K562 (cell line): ENCODE measurements at regions not wholly inside any gene's neighbourhood (a gene's known extent, or its start where the extent isn't known, plus 50 kb on each side); places are given as distances from the start of the nearest gene placed in this dataset.

ENCODE experiments used
- CC2D1A ChIP-seq: fragments of 450-650 bp; IDR thresholded peaks from 2 replicates; pipeline ENCODE4 v1.6.1; 2017; ENCODE audit warnings: mild to moderate bottlenecking
- CHD1 ChIP-seq: fragments of 200-600 bp; sonication (generic); IDR thresholded peaks from one replicate; pipeline ENCODE4 v1.6.1; 2012; ENCODE audit warnings: mild to moderate bottlenecking, moderate library complexity, low read length, inconsistent platforms
- CHD4 ChIP-seq: fragments of 200-600 bp; sonication (generic); IDR thresholded peaks from 3 replicates; pipeline ENCODE4 v1.6.1; 2012; ENCODE audit warnings: low read depth, mild to moderate bottlenecking, mixed read lengths, low read length, inconsistent platforms; ENCODE audit not compliant: insufficient read depth, insufficient replicate concordance, poor library complexity, severe bottlenecking
- E4F1 ChIP-seq: fragments of 250-450 bp; sonication (Bioruptor Pico); IDR thresholded peaks from 2 replicates; pipeline ENCODE4 v1.5.0; 2021; ENCODE audit warnings: mild to moderate bottlenecking, borderline replicate concordance
- ETS2 ChIP-seq: IDR thresholded peaks from 2 replicates; pipeline ENCODE4 v1.6.1; 2016; ENCODE audit warnings: borderline replicate concordance, missing genetic modification characterization, mild to moderate bottlenecking, moderate library complexity, missing compliant biosample characterization; ENCODE audit not compliant: poor library complexity, severe bottlenecking
- FUS ChIP-seq: fragments of 200-400 bp; formaldehyde crosslinking; optimal IDR thresholded peaks from 2 replicates; pipeline ENCODE3; 2017; ENCODE audit warnings: low read depth, low read length
- GABPA ChIP-seq: fragments of 200-800 bp; sonication (Bioruptor generic); conservative IDR thresholded peaks from 2 replicates; pipeline ENCODE4 v1.6.1; 2016; ENCODE audit warnings: low read depth, missing genetic modification characterization, missing compliant biosample characterization
- HSF4 ChIP-seq: fragments of 250-450 bp; sonication (Bioruptor Pico); IDR thresholded peaks from 2 replicates; pipeline ENCODE4 v2.1.2; 2022; ENCODE audit warnings: mild to moderate bottlenecking, moderate library complexity, borderline replicate concordance
- KAT8 ChIP-seq: fragments of 450-650 bp; IDR thresholded peaks from 2 replicates; pipeline ENCODE4 v1.6.1; 2016; ENCODE audit warnings: low read depth, mild to moderate bottlenecking
- NFIX ChIP-seq: fragments of 250-450 bp; sonication (Bioruptor Pico); IDR thresholded peaks from 2 replicates; pipeline ENCODE4 v1.4.0; 2020; ENCODE audit warnings: low read depth, mild to moderate bottlenecking, moderate library complexity
- NUFIP1 ChIP-seq: fragments of 450-650 bp; IDR thresholded peaks from 2 replicates; pipeline ENCODE4 v1.6.1; 2018; ENCODE audit not compliant: partially characterized antibody
- PHTF2 ChIP-seq: fragments of 250-450 bp; sonication (Bioruptor Pico); IDR thresholded peaks from 2 replicates; pipeline ENCODE4 v1.5.0; 2021; ENCODE audit warnings: mild to moderate bottlenecking
- RB1 ChIP-seq: fragments of 450-650 bp; IDR thresholded peaks from 2 replicates; pipeline ENCODE4 v1.6.1; 2017; ENCODE audit warnings: low read depth, mild to moderate bottlenecking
- SIN3B ChIP-seq: fragments of 450-650 bp; IDR thresholded peaks from 2 replicates; pipeline ENCODE4 v1.6.1; 2017; ENCODE audit warnings: low read depth, mild to moderate bottlenecking, moderate library complexity
- SMAD4 ChIP-seq: fragments of 250-450 bp; sonication (Bioruptor Pico); conservative IDR thresholded peaks from 2 replicates; pipeline ENCODE4 v1.8.0; 2021; ENCODE audit warnings: inconsistent platforms, mild to moderate bottlenecking, moderate library complexity
- TARDBP ChIP-seq: fragments of 450-650 bp; IDR thresholded peaks from 2 replicates; pipeline ENCODE4 v1.6.1; 2016
- WHSC1 ChIP-seq: IDR thresholded peaks from one replicate; pipeline ENCODE4 v1.6.1; 2012; ENCODE audit warnings: low read length, control low read depth, inconsistent platforms
- ZKSCAN3 ChIP-seq: fragments of 250-450 bp; sonication (Bioruptor Pico); IDR thresholded peaks from 2 replicates; pipeline ENCODE4 v1.4.0; 2020
- TF ChIP-seq, protein P1 (sequence below): fragments of 200-800 bp; sonication (Bioruptor generic); IDR thresholded peaks from 2 replicates; pipeline ENCODE4 v1.6.1; 2017; ENCODE audit warnings: missing genetic modification characterization, missing compliant biosample characterization
- TF ChIP-seq, protein P2 (sequence below): IDR thresholded peaks from 2 replicates; pipeline ENCODE4 v1.6.1; 2011; ENCODE audit warnings: borderline replicate concordance, low read depth, mild to moderate bottlenecking, moderate library complexity, low read length; ENCODE audit not compliant: insufficient read depth, poor library complexity, severe bottlenecking
- TF ChIP-seq, protein P3 (sequence below): sonication (generic); formaldehyde crosslinking; IDR thresholded peaks from 2 replicates; pipeline ENCODE4 v1.8.1; 2023; ENCODE audit warnings: mild to moderate bottlenecking, missing genetic modification reagents

DNA sequence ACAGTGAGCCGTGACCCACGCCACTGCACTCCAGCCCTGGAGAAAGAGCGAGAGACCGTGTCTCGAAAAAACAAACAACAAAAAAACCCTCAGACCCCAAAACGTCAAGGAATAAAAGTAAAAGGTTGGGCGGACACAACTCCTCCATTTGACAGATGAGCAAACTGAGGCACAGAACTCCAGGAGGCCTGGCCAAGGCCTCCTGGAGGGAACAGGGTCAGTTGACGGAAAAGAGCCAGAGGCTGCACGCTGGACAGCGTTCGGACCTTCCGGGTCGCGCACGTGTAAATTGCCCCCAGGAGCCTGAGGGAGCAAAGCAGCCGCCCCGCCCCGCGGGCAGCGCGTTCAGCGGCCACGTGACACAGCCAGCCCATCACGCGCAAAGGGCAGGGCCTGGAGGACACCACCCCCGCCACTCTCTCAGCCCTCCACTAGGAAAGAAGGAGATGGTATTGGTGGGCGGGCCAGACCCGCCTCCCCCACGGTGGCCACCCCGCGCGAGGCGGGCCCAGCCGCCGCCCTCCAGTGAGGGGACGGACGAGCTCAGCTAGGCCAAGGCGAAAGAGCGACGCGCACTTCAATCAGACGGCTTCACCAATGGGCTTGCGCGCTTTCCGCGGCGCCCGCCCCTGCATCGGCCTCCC is 81.5 kb downstream of the PTPDC1 start (continued):
- TF ChIP-seq, protein P1, sequence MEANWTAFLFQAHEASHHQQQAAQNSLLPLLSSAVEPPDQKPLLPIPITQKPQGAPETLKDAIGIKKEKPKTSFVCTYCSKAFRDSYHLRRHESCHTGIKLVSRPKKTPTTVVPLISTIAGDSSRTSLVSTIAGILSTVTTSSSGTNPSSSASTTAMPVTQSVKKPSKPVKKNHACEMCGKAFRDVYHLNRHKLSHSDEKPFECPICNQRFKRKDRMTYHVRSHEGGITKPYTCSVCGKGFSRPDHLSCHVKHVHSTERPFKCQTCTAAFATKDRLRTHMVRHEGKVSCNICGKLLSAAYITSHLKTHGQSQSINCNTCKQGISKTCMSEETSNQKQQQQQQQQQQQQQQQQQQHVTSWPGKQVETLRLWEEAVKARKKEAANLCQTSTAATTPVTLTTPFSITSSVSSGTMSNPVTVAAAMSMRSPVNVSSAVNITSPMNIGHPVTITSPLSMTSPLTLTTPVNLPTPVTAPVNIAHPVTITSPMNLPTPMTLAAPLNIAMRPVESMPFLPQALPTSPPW = no peak
- no peak for TF ChIP-seq RB1
- TF ChIP-seq NUFIP1 = no peak
- no peak for TF ChIP-seq SIN3B
- TF ChIP-seq KAT8 = no peak
- TF ChIP-seq, protein P2, sequence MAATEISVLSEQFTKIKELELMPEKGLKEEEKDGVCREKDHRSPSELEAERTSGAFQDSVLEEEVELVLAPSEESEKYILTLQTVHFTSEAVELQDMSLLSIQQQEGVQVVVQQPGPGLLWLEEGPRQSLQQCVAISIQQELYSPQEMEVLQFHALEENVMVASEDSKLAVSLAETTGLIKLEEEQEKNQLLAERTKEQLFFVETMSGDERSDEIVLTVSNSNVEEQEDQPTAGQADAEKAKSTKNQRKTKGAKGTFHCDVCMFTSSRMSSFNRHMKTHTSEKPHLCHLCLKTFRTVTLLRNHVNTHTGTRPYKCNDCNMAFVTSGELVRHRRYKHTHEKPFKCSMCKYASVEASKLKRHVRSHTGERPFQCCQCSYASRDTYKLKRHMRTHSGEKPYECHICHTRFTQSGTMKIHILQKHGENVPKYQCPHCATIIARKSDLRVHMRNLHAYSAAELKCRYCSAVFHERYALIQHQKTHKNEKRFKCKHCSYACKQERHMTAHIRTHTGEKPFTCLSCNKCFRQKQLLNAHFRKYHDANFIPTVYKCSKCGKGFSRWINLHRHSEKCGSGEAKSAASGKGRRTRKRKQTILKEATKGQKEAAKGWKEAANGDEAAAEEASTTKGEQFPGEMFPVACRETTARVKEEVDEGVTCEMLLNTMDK = no peak
- TF ChIP-seq, protein P3, sequence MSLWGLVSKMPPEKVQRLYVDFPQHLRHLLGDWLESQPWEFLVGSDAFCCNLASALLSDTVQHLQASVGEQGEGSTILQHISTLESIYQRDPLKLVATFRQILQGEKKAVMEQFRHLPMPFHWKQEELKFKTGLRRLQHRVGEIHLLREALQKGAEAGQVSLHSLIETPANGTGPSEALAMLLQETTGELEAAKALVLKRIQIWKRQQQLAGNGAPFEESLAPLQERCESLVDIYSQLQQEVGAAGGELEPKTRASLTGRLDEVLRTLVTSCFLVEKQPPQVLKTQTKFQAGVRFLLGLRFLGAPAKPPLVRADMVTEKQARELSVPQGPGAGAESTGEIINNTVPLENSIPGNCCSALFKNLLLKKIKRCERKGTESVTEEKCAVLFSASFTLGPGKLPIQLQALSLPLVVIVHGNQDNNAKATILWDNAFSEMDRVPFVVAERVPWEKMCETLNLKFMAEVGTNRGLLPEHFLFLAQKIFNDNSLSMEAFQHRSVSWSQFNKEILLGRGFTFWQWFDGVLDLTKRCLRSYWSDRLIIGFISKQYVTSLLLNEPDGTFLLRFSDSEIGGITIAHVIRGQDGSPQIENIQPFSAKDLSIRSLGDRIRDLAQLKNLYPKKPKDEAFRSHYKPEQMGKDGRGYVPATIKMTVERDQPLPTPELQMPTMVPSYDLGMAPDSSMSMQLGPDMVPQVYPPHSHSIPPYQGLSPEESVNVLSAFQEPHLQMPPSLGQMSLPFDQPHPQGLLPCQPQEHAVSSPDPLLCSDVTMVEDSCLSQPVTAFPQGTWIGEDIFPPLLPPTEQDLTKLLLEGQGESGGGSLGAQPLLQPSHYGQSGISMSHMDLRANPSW = no peak
- TF ChIP-seq WHSC1 = no peak
- no peak for TF ChIP-seq FUS
- TF ChIP-seq HSF4 = no peak; the same call in 1 of the 2 replicates
- no peak for TF ChIP-seq ETS2
- TF ChIP-seq TARDBP = no peak
- TF ChIP-seq E4F1 (CRISPR knock-in tag) = no peak
- TF ChIP-seq GABPA (tag) = no peak
- no peak for TF ChIP-seq PHTF2
- TF ChIP-seq CHD4 = peak; percentile 97
- TF ChIP-seq CHD1 = no peak
- TF ChIP-seq NFIX (CRISPR knock-in tag) = no peak
- TF ChIP-seq CC2D1A = peak; percentile 78
- TF ChIP-seq SMAD4 (CRISPR knock-in tag) = peak; percentile 35; the same call in 1 of the 2 replicates
- TF ChIP-seq ZKSCAN3 = no peak
